CD4-positive, alpha-beta T cell (primary cell): ENCODE measurements at regions not wholly inside any gene's neighbourhood (a gene's known extent, or its start where the extent isn't known, plus 50 kb on each side); places are given as distances from the start of the nearest gene placed in this dataset.

Experiments
- ATAC-seq: fragments of 200-7000 bp; cut with Tn5 transposase; one replicate; pipeline ENCODE4 v1.10.0; 2022; ENCODE audit warnings: mild to moderate bottlenecking; ENCODE audit not compliant: poor library complexity
- CTCF ChIA-PET: fragments of 350-600 bp; sonication (Branson Sonifier 250); formaldehyde crosslinking; loops from one replicate; lab custom pipeline; 2021; ENCODE audit warnings: antibody characterized with exemption, inconsistent platforms; lab: Charles Lee
- POLR2A ChIA-PET: fragments of 350-600 bp; sonication (Branson Sonifier 250); formaldehyde crosslinking; loops from one replicate; lab custom pipeline; 2021; ENCODE audit warnings: antibody characterized with exemption, inconsistent platforms; lab: Charles Lee
- DNase-seq, 14 experiments: peaks; one replicate each; pipeline ENCODE4 v3.0.0-alpha.2; 2013 to 2020; ENCODE audit warnings: mixed read lengths in 2 of 14
- H3K27ac ChIP-seq, 2 donors: one replicate each; pipeline versions ENCODE4 v1.5.1 to v1.7.0; 2013; ENCODE audit warnings: low read length in 2 of 2, low read depth in 1 of 2, mild to moderate bottlenecking in 1 of 2
- H3K27me3 ChIP-seq, 2 experiments: 1 replicate in 1 of 2; 2 replicates in 1 of 2; pipeline versions ENCODE4 v1.6.1 to v1.7.0; 2013; ENCODE audit warnings: low read length in 2 of 2, control low read depth in 1 of 2, mild to moderate bottlenecking in 1 of 2, moderate library complexity in 1 of 2; ENCODE audit not compliant: insufficient read depth in 2 of 2, control insufficient read depth in 1 of 2
- H3K36me3 ChIP-seq: one replicate; pipeline ENCODE4 v1.6.1; 2013; ENCODE audit warnings: low read length, control low read depth; ENCODE audit not compliant: insufficient read depth
- H3K4me1 ChIP-seq: one replicate; pipeline ENCODE4 v1.6.1; 2013; ENCODE audit warnings: low read length, control low read depth; ENCODE audit not compliant: insufficient read depth
- H3K4me3 ChIP-seq: one replicate; pipeline ENCODE4 v1.5.1; 2013; ENCODE audit warnings: mild to moderate bottlenecking, low read length, moderate library complexity
- H3K9me3 ChIP-seq, 2 experiments: 1 replicate in 1 of 2; 2 replicates in 1 of 2; pipeline versions ENCODE4 v1.6.1 to v1.7.0; 2013; ENCODE audit warnings: low read length in 2 of 2, mild to moderate bottlenecking in 2 of 2, control low read depth in 1 of 2, moderate library complexity in 1 of 2; ENCODE audit not compliant: control insufficient read depth in 1 of 2, insufficient read depth in 1 of 2
- H3K27ac Mint-ChIP-seq: one replicate; pipeline ENCODE4 v1.8.0; 2020; ENCODE audit warnings: mixed read lengths
- H3K27me3 Mint-ChIP-seq: one replicate; pipeline ENCODE4 v1.8.0; 2021; ENCODE audit warnings: mixed read lengths
- H3K36me3 Mint-ChIP-seq: one replicate; pipeline ENCODE4 v1.8.0; 2021; ENCODE audit warnings: low read depth, mixed read lengths
- H3K4me1 Mint-ChIP-seq: one replicate; pipeline ENCODE4 v1.8.0; 2021; ENCODE audit warnings: low read depth, mixed read lengths
- H3K4me3 Mint-ChIP-seq: one replicate; pipeline ENCODE4 v1.8.0; 2020; ENCODE audit warnings: mild to moderate bottlenecking, mixed read lengths
- H3K9me3 Mint-ChIP-seq: one replicate; pipeline ENCODE4 v1.8.0; 2020; ENCODE audit warnings: mixed read lengths
- CTCF ChIP-seq: fragments of 200-600 bp; IDR thresholded peaks from one replicate; pipeline ENCODE4 v1.8.0; 2022; ENCODE audit warnings: antibody characterized with exemption, mild to moderate bottlenecking
- intact Hi-C, 2 experiments: fragments of 100-400 bp; cut with DNase I in 1 of 2; cut with micrococcal nuclease in 1 of 2; formaldehyde crosslinking; loops; one replicate each; pipeline versions ENCODE4 v1.15.1 to v1.9.0; 2023 to 2025; cut with DNase I, micrococcal nuclease

GRCh38 chr17:15078570-15078969, 186.6 kb downstream of the PMP22 start:
- Mint-ChIP-seq H3K4me3 (no peak overlapping the region), H3K36me3 (no peaks in the 10 kb centered on the region), H3K9me3 (no peaks in the 10 kb centered on the region), H3K27me3 (peaks cover 7% of the 10 kb centered on the region), H3K27ac (no peak overlapping the region), H3K4me1 (no peaks in the 10 kb centered on the region)
- no peaks in the 10 kb centered on the region for H3K9me3 ChIP-seq
- H3K4me3 ChIP-seq = no peak overlapping the region
- no peak for DNase-seq
- ChIA-PET POLR2A (no interaction called here), CTCF (no interaction called here)
- intact Hi-C loops = no loop called here
- TF ChIP-seq CTCF = no peak
- no peaks in the 10 kb centered on the region for H3K4me1 ChIP-seq
- H3K27me3 ChIP-seq = no peaks in the 10 kb centered on the region
- no peak overlapping the region for H3K27ac ChIP-seq
- ATAC-seq = no peak
- no peaks in the 10 kb centered on the region for H3K36me3 ChIP-seq

- no peak for TF ChIP-seq CTCF
- ChIA-PET CTCF (no interaction called here), POLR2A (no interaction called here)
- H3K36me3 ChIP-seq = no peaks in the 10 kb centered on the region
- Mint-ChIP-seq H3K4me3 (no peak overlapping the region), H3K27ac (no peak overlapping the region), H3K9me3 (no peaks in the 10 kb centered on the region), H3K27me3 (peaks cover 7% of the 10 kb centered on the region), H3K36me3 (no peaks in the 10 kb centered on the region), H3K4me1 (no peaks in the 10 kb centered on the region)
- intact Hi-C loops = no loop called here
- H3K27ac ChIP-seq = no peak overlapping the region
- H3K4me1 ChIP-seq = no peaks in the 10 kb centered on the region
- no peak overlapping the region for H3K4me3 ChIP-seq
- no peaks in the 10 kb centered on the region for H3K9me3 ChIP-seq
- ATAC-seq (no peak), DNase-seq (no peak)
- no peaks in the 10 kb centered on the region for H3K27me3 ChIP-seq
Measured at GRCh38 chr17:15076991-15077663, 188.0 kb downstream of the PMP22 start.

- H3K4me3 Mint-ChIP-seq = no peak overlapping the region
- H3K27me3 Mint-ChIP-seq = peaks cover 42% of the 10 kb centered on the region
- Histone ChIP-seq H3K9me3 (no peaks in the 10 kb centered on the region), H3K27ac (no peak overlapping the region), H3K4me1 (no peaks in the 10 kb centered on the region), H3K4me3 (no peak overlapping the region), H3K27me3 (peaks cover 12 to 20% of the 10 kb centered on the region in 2 experiments), H3K36me3 (no peaks in the 10 kb centered on the region)
- DNase-seq (no peak), ATAC-seq (no peak)
- H3K36me3 Mint-ChIP-seq = no peaks in the 10 kb centered on the region
- TF ChIP-seq CTCF = no peak
- no peak overlapping the region for H3K27ac Mint-ChIP-seq
- POLR2A ChIA-PET = no interaction called here
- H3K4me1 Mint-ChIP-seq = no peaks in the 10 kb centered on the region
- intact Hi-C loops = no loop called here
- CTCF ChIA-PET = no interaction called here
- peaks cover 8% of the 10 kb centered on the region for H3K9me3 Mint-ChIP-seq
Measured at GRCh38 chr17:15051933-15052332, 213.2 kb downstream of the PMP22 start.
